Fibroblast of skin of right quadriceps (primary cell): ENCODE measurements at regions not wholly inside any gene's neighbourhood (a gene's known extent, or its start where the extent isn't known, plus 50 kb on each side); places are given as distances from the start of the nearest gene placed in this dataset.
"Not testable (repeated sequence)": the region's sequence is repeated elsewhere in the genome, so short reads cannot be mapped to it uniquely, and the experiment has no call there.

ENCODE experiments used
- DNase-seq: peaks from one replicate; pipeline ENCODE4 v3.0.0-alpha.2; 2013

- no peak for DNase-seq
Measured at GRCh38 chr10:23884670-23885069, 324.3 kb upstream of the KIAA1217 start.

GRCh38 chr10:23885853-23886252 is 323.1 kb upstream of the KIAA1217 start:
- no peak for DNase-seq

- no peak for DNase-seq
Measured at GRCh38 chr10:23886355-23886754, 322.6 kb upstream of the KIAA1217 start.

- DNase-seq: no peak
Measured at GRCh38 chr10:23891301-23891700, 317.6 kb upstream of the KIAA1217 start.

GRCh38 chr10:23892296-23892695 is 316.6 kb upstream of the KIAA1217 start:
- DNase-seq: peak; percentile 21

GRCh38 chr10:23897267-23897666 is 311.7 kb upstream of the KIAA1217 start:
- no peak for DNase-seq

- no peak for DNase-seq
Measured at GRCh38 chr10:23897861-23898260, 311.1 kb upstream of the KIAA1217 start.

GRCh38 chr10:23899166-23899565 is 309.8 kb upstream of the KIAA1217 start:
- DNase-seq: no peak

GRCh38 chr10:23910291-23910690 is 298.6 kb upstream of the KIAA1217 start:
- DNase-seq: no peak

GRCh38 chr10:23912884-23913404 is 296.0 kb upstream of the KIAA1217 start:
- DNase-seq: no peak

GRCh38 chr10:23914641-23915040 is 294.3 kb upstream of the KIAA1217 start:
- DNase-seq: no peak

- no peak for DNase-seq
Measured at GRCh38 chr10:23917251-23917840, 291.6 kb upstream of the KIAA1217 start.

GRCh38 chr10:23918090-23918723 is 290.7 kb upstream of the KIAA1217 start:
- DNase-seq: no peak

GRCh38 chr10:23918839-23919238 is 290.1 kb upstream of the KIAA1217 start:
- peak; percentile 19 for DNase-seq

- DNase-seq: no peak
Measured at GRCh38 chr10:23927576-23928325, 281.2 kb upstream of the KIAA1217 start.

GRCh38 chr10:23934023-23934422 is 274.9 kb upstream of the KIAA1217 start:
- DNase-seq: not testable (repeated sequence)

GRCh38 chr10:23945845-23946244 is 263.1 kb upstream of the KIAA1217 start:
- DNase-seq: no peak

- no peak for DNase-seq
Measured at GRCh38 chr10:23951841-23952240, 257.1 kb upstream of the KIAA1217 start.

GRCh38 chr10:23955456-23956225 is 253.3 kb upstream of the KIAA1217 start:
- DNase-seq: no peak

GRCh38 chr10:23965123-23965522 is 243.8 kb upstream of the KIAA1217 start:
- DNase-seq: no peak

GRCh38 chr10:23965880-23966279 is 243.1 kb upstream of the KIAA1217 start:
- no peak for DNase-seq

GRCh38 chr10:23966504-23967051 is 242.4 kb upstream of the KIAA1217 start:
- no peak for DNase-seq

- peak; percentile 76 for DNase-seq
Measured at GRCh38 chr10:23968301-23968700, 240.6 kb upstream of the KIAA1217 start.
